IMR-90 (cell line): ENCODE measurements at regions not wholly inside any gene's neighbourhood (a gene's known extent, or its start where the extent isn't known, plus 50 kb on each side); places are given as distances from the start of the nearest gene placed in this dataset.

Experiments used
- ATAC-seq: fragments of 200-7000 bp; cut with Tn5 transposase; 2 replicates; pipeline ENCODE4 v1.9.1; 2020; ENCODE audit warnings: low read depth, mild to moderate bottlenecking, moderate library complexity
- BruUV-seq: library from RNA; stranded (reverse); fragments of 400-500 nt; replicated peaks from 2 replicates; lab custom pipeline; 2021; lab: Mats Ljungman, UMichigan
- CTCF ChIA-PET: fragments of 300-600 bp; formaldehyde crosslinking; extraction: SDS; loops from one replicate; lab custom pipeline; 2021; ENCODE audit warnings: antibody characterized with exemption; lab: Yijun Ruan, JAX
- POLR2A ChIA-PET: fragments of 300-600 bp; sonication (Branson Sonifier 250); formaldehyde crosslinking; loops from one replicate; lab custom pipeline; 2022; ENCODE audit warnings: antibody characterized with exemption; ENCODE audit not compliant: unreplicated experiment; lab: Charles Lee
- DNase-seq: peaks from one replicate; pipeline ENCODE4 v3.0.0; 2013
- H2AFZ ChIP-seq: replicated peaks from 2 replicates; pipeline ENCODE3; 2013; ENCODE audit warnings: low read length, mild to moderate bottlenecking; ENCODE audit not compliant: poor library complexity
- H2AK5ac ChIP-seq: 2 replicates; pipeline ENCODE4 v1.6.1; 2013; ENCODE audit warnings: low read depth, low read length, inconsistent platforms
- H2AK9ac ChIP-seq: replicated peaks from 2 replicates; pipeline ENCODE3; 2013; ENCODE audit warnings: mild to moderate bottlenecking, low read depth, low read length, moderate library complexity; ENCODE audit not compliant: poor library complexity
- H2BK120ac ChIP-seq: 2 replicates; pipeline ENCODE4 v1.6.1; 2013; ENCODE audit warnings: low read depth, low read length, inconsistent platforms
- H2BK15ac ChIP-seq: 3 replicates; pipeline ENCODE4 v1.6.1; 2013; ENCODE audit warnings: low read depth, low read length, inconsistent platforms
- H2BK20ac ChIP-seq: 2 replicates; pipeline ENCODE4 v1.6.1; 2013; ENCODE audit warnings: low read depth, mild to moderate bottlenecking, inconsistent platforms, low read length, moderate library complexity
- H2BK5ac ChIP-seq: 2 replicates; pipeline ENCODE4 v1.6.1; 2013; ENCODE audit warnings: mild to moderate bottlenecking, low read depth, low read length, inconsistent platforms; ENCODE audit not compliant: poor library complexity, severe bottlenecking
- H3K14ac ChIP-seq: replicated peaks from 2 replicates; pipeline ENCODE4 v1.6.1; 2013; ENCODE audit warnings: low read depth, low read length, inconsistent platforms
- H3K18ac ChIP-seq: 2 replicates; pipeline ENCODE4 v1.6.1; 2013; ENCODE audit warnings: low read depth, low read length, control low read depth
- H3K23ac ChIP-seq: 2 replicates; pipeline ENCODE4 v1.6.1; 2013; ENCODE audit warnings: low read depth, low read length, inconsistent platforms
- H3K27ac ChIP-seq: 2 replicates; pipeline ENCODE4 v1.5.1; 2013; ENCODE audit warnings: mild to moderate bottlenecking, control low read depth, low read length; ENCODE audit not compliant: insufficient read depth
- H3K27me3 ChIP-seq: 2 replicates; pipeline ENCODE4 v1.6.1; 2013; ENCODE audit warnings: low read length; ENCODE audit not compliant: control insufficient read depth, insufficient read depth
- H3K36me3 ChIP-seq: 2 replicates; pipeline ENCODE4 v1.6.1; 2013; ENCODE audit warnings: low read length, mixed read lengths; ENCODE audit not compliant: control insufficient read depth, insufficient read depth
- H3K4ac ChIP-seq: 2 replicates; pipeline ENCODE4 v1.6.1; 2013; ENCODE audit warnings: low read depth, low read length, inconsistent platforms
- H3K4me1 ChIP-seq: 2 replicates; pipeline ENCODE4 v1.6.1; 2013; ENCODE audit warnings: low read length, mixed read lengths; ENCODE audit not compliant: control insufficient read depth, insufficient read depth
- H3K4me2 ChIP-seq: 2 replicates; pipeline ENCODE4 v1.6.1; 2013; ENCODE audit warnings: low read depth, mild to moderate bottlenecking, control low read depth, low read length, moderate library complexity
- H3K4me3 ChIP-seq: 2 replicates; pipeline ENCODE4 v1.5.1; 2013; ENCODE audit warnings: low read depth, mild to moderate bottlenecking, control low read depth, low read length, moderate library complexity; ENCODE audit not compliant: insufficient read depth
- H3K56ac ChIP-seq: 2 replicates; pipeline ENCODE4 v1.6.1; 2013; ENCODE audit warnings: low read length, inconsistent platforms; ENCODE audit not compliant: insufficient read depth; ENCODE audit errors: extremely low read depth
- H3K79me1 ChIP-seq, 2 experiments: 2 replicates each; pipeline ENCODE4 v1.6.1; 2013; ENCODE audit warnings: low read length in 2 of 2, inconsistent platforms in 1 of 2, low read depth in 1 of 2
- H3K9ac ChIP-seq: 2 replicates; pipeline ENCODE4 v1.6.1; 2013; ENCODE audit warnings: low read depth, low read length, control low read depth
- H3K9me1 ChIP-seq: 2 replicates; pipeline ENCODE4 v1.6.1; 2013; ENCODE audit warnings: low read length, inconsistent platforms; ENCODE audit not compliant: insufficient read depth
- H3K9me3 ChIP-seq: 2 replicates; pipeline ENCODE4 v1.6.1; 2013; ENCODE audit warnings: low read length; ENCODE audit not compliant: control insufficient read depth, insufficient read depth
- H4K20me1 ChIP-seq: 2 replicates; pipeline ENCODE4 v1.6.1; 2013; ENCODE audit warnings: low read length, inconsistent platforms; ENCODE audit not compliant: insufficient read depth
- H4K5ac ChIP-seq: 2 replicates; pipeline ENCODE4 v1.6.1; 2013; ENCODE audit warnings: mild to moderate bottlenecking, low read depth, low read length, control low read depth
- H4K8ac ChIP-seq, 2 experiments: 2 replicates each; pipeline ENCODE4 v1.6.1; 2013; ENCODE audit warnings: low read depth in 2 of 2, low read length in 2 of 2, control low read depth in 1 of 2, inconsistent platforms in 1 of 2
- H4K91ac ChIP-seq: 2 replicates; pipeline ENCODE4 v1.6.1; 2013; ENCODE audit warnings: low read depth, low read length, inconsistent platforms; ENCODE audit not compliant: insufficient read depth
- BHLHE40 ChIP-seq: fragments of 150-350 bp; IDR thresholded peaks from 2 replicates; pipeline ENCODE4 v1.6.1; 2016; ENCODE audit warnings: mild to moderate bottlenecking, low read depth, low read length
- CEBPB ChIP-seq: IDR thresholded peaks from 2 replicates; pipeline ENCODE4 v1.6.1; 2012; ENCODE audit warnings: low read depth, low read length, improper control_type of control experiment
- CHD1 ChIP-seq: IDR thresholded peaks from 2 replicates; pipeline ENCODE4 v1.6.1; 2012; ENCODE audit warnings: low read depth, low read length, improper control_type of control experiment
- CTCF ChIP-seq: conservative IDR thresholded peaks from 2 replicates; pipeline ENCODE4 v1.5.1; 2012; ENCODE audit warnings: mild to moderate bottlenecking, low read depth, low read length, improper control_type of control experiment
- ELK1 ChIP-seq: fragments of 150-350 bp; IDR thresholded peaks from 2 replicates; pipeline ENCODE4 v1.6.1; 2016; ENCODE audit warnings: low read depth, mild to moderate bottlenecking, low read length, moderate library complexity, borderline replicate concordance
- FOS ChIP-seq: fragments of 150-350 bp; IDR thresholded peaks from 2 replicates; pipeline ENCODE4 v1.6.1; 2016; ENCODE audit warnings: low read depth, low read length
- MAFK ChIP-seq: IDR thresholded peaks from 2 replicates; pipeline ENCODE4 v1.6.1; 2012; ENCODE audit warnings: low read depth, low read length, improper control_type of control experiment
- MAZ ChIP-seq: IDR thresholded peaks from 2 replicates; pipeline ENCODE4 v1.6.1; 2012; ENCODE audit warnings: low read depth, mild to moderate bottlenecking, low read length, improper control_type of control experiment, moderate library complexity, borderline replicate concordance
- MXI1 ChIP-seq: IDR thresholded peaks from 2 replicates; pipeline ENCODE4 v1.6.1; 2012; ENCODE audit warnings: low read depth, mild to moderate bottlenecking, low read length, moderate library complexity, borderline replicate concordance
- NFE2L2 ChIP-seq: fragments of 150-350 bp; IDR thresholded peaks from 2 replicates; pipeline ENCODE4 v1.6.1; 2016; ENCODE audit warnings: low read depth, mild to moderate bottlenecking, low read length
- POLR2A ChIP-seq: IDR thresholded peaks from 2 replicates; pipeline ENCODE4 v1.6.1; 2012; ENCODE audit warnings: mild to moderate bottlenecking, low read depth, low read length
- RAD21 ChIP-seq: IDR thresholded peaks from 2 replicates; pipeline ENCODE4 v1.6.1; 2012; ENCODE audit warnings: low read length, improper control_type of control experiment
- RCOR1 ChIP-seq: IDR thresholded peaks from 2 replicates; pipeline ENCODE4 v1.6.1; 2012; ENCODE audit warnings: mild to moderate bottlenecking, low read length, improper control_type of control experiment; ENCODE audit not compliant: insufficient replicate concordance
- RFX5 ChIP-seq: IDR thresholded peaks from 2 replicates; pipeline ENCODE4 v1.8.0; 2012; ENCODE audit warnings: low read depth, mild to moderate bottlenecking, low read length, moderate library complexity
- SMC3 ChIP-seq: fragments of 150-350 bp; IDR thresholded peaks from 2 replicates; pipeline ENCODE4 v1.6.1; 2016; ENCODE audit warnings: low read depth, mild to moderate bottlenecking, antibody characterized with exemption, low read length, moderate library complexity
- USF2 ChIP-seq: fragments of 150-350 bp; IDR thresholded peaks from 2 replicates; pipeline ENCODE4 v1.6.1; 2017; ENCODE audit warnings: mild to moderate bottlenecking, antibody characterized with exemption, low read length, low read depth
- WGBS, 2 experiments: methylation state at CpG; one replicate each; pipeline versions ENCODE4 v1.1.5 to v1.1.7; 2013; ENCODE audit warnings: missing lambda C conversion rate in 2 of 2; ENCODE audit not compliant: insufficient read length in 1 of 2; ENCODE audit errors: extremely low coverage in 2 of 2; 5-methylcytosine and 5-hydroxymethylcytosine counted together
- dilution Hi-C: fragments of 300-500 bp; cut with HindIII; formaldehyde crosslinking; loops from one replicate; pipeline ENCODE4 v1.14.3; 2018; ENCODE audit warnings: low sequenced_read_pairs; ENCODE audit not compliant: unreplicated experiment
- in situ Hi-C: fragments of 300-500 bp; cut with MboI; formaldehyde crosslinking; loops from 3 replicates; pipeline ENCODE4 v1.14.3; 2019; ENCODE audit warnings: low sequenced_read_pairs, inconsistent platforms, mixed read lengths
- intact Hi-C: fragments of 100-400 bp; cut with micrococcal nuclease; formaldehyde crosslinking; loops from 2 replicates; pipeline ENCODE4 v1.10.0; 2022

- Histone ChIP-seq H3K23ac (no peak overlapping the region), H2BK120ac (no peak overlapping the region), H4K20me1 (no peaks in the 10 kb centered on the region), H3K27ac (no peak overlapping the region), H3K36me3 (no peaks in the 10 kb centered on the region), H2BK15ac (no peak overlapping the region), H3K9me1 (no peaks in the 10 kb centered on the region), H3K4me2 (no peak overlapping the region), H2BK20ac (no peak overlapping the region), H3K56ac (no peak overlapping the region), H2BK5ac (no peak overlapping the region), H3K79me1 (no peaks in the 10 kb centered on the region), H3K4me1 (peaks cover 2% of the 10 kb centered on the region), H3K18ac (no peak overlapping the region), H3K14ac (no peak overlapping the region), H4K8ac (no peak overlapping the region), H3K4me3 (no peak overlapping the region), H3K9ac (no peak overlapping the region), H2AFZ (no peak overlapping the region), H4K5ac (no peak overlapping the region), H3K4ac (no peak overlapping the region), H3K9me3 (no peaks in the 10 kb centered on the region), H2AK9ac (no peak overlapping the region), H4K91ac (no peak overlapping the region), H2AK5ac (no peak overlapping the region), H3K27me3 (peaks cover 18% of the 10 kb centered on the region)
- no TSS peak for BruUV-seq
- TF ChIP-seq CEBPB, result no peak
- TF ChIP-seq FOS, result no peak
- TF ChIP-seq RCOR1, result no peak
- no peak for TF ChIP-seq USF2
- no peak for TF ChIP-seq MAFK
- TF ChIP-seq ELK1, result no peak
- TF ChIP-seq BHLHE40, result no peak
- TF ChIP-seq MXI1, result no peak
- TF ChIP-seq RFX5, result no peak
- no peak for TF ChIP-seq NFE2L2
- TF ChIP-seq MAZ, result no peak
- TF ChIP-seq POLR2A, result no peak
- TF ChIP-seq CTCF, result no peak
- TF ChIP-seq RAD21, result no peak
- no peak for TF ChIP-seq SMC3
- no peak for TF ChIP-seq CHD1
- POLR2A ChIA-PET, result no interaction called here
- no peak for ATAC-seq
- intact Hi-C loops (no loop called here), in situ Hi-C loops (no loop called here), dilution Hi-C loops (no loop called here)
- WGBS, 2 experiments, result no CpG with 5 or more reads among the region's 4 CpGs
- no peak for DNase-seq
- CTCF ChIA-PET, result interaction anchor here (0.8 kb wide), 1 partner anchor 376 kb away, joined by 3 read pairs; no protein-coding TSS in a partner anchor
These were observed 109.2 kb upstream of the SESTD1 start for GRCh38 chr2:179373816-179374215.
